Naive B cell (primary cell): ENCODE measurements at regions not wholly inside any gene's neighbourhood (a gene's known extent, or its start where the extent isn't known, plus 50 kb on each side); places are given as distances from the start of the nearest gene placed in this dataset.

Experiments
- ATAC-seq, 2 donors: fragments of 150-1000 bp; cut with Tn5 transposase; 2 replicates each; pipeline ENCODE4 v1.10.0; 2021; ENCODE audit warnings: low read depth in 2 of 2, mild to moderate bottlenecking in 2 of 2, moderate library complexity in 2 of 2
- DNase-seq: peaks from one replicate; pipeline ENCODE4 v3.0.0; 2022
- H3K27ac Mint-ChIP-seq, 6 donors: one replicate each; pipeline ENCODE4 v1.8.0; 2020 to 2022; ENCODE audit warnings: mild to moderate bottlenecking in 6 of 6, mixed read lengths in 6 of 6, moderate library complexity in 5 of 6, inconsistent platforms in 2 of 6
- H3K27me3 Mint-ChIP-seq, 3 donors: one replicate each; pipeline ENCODE4 v1.8.0; 2021 to 2022; ENCODE audit warnings: mixed read lengths in 3 of 3, mild to moderate bottlenecking in 1 of 3
- H3K36me3 Mint-ChIP-seq, 2 donors: one replicate each; pipeline ENCODE4 v1.8.0; 2020 to 2022; ENCODE audit warnings: mixed read lengths in 2 of 2, inconsistent platforms in 1 of 2, mild to moderate bottlenecking in 1 of 2
- H3K4me1 Mint-ChIP-seq, 3 donors: one replicate each; pipeline ENCODE4 v1.8.0; 2020 to 2022; ENCODE audit warnings: mixed read lengths in 3 of 3, inconsistent platforms in 1 of 3, mild to moderate bottlenecking in 1 of 3, moderate library complexity in 1 of 3
- H3K4me3 Mint-ChIP-seq, 8 donors: one replicate each; pipeline ENCODE4 v1.8.0; 2020 to 2022; ENCODE audit warnings: mild to moderate bottlenecking in 8 of 8, mixed read lengths in 8 of 8, moderate library complexity in 8 of 8, inconsistent platforms in 2 of 8
- H3K9me3 Mint-ChIP-seq, 7 donors: one replicate each; pipeline ENCODE4 v1.8.0; 2020 to 2022; ENCODE audit warnings: mixed read lengths in 7 of 7, mild to moderate bottlenecking in 5 of 7, inconsistent platforms in 2 of 7, moderate library complexity in 1 of 7

DNA sequence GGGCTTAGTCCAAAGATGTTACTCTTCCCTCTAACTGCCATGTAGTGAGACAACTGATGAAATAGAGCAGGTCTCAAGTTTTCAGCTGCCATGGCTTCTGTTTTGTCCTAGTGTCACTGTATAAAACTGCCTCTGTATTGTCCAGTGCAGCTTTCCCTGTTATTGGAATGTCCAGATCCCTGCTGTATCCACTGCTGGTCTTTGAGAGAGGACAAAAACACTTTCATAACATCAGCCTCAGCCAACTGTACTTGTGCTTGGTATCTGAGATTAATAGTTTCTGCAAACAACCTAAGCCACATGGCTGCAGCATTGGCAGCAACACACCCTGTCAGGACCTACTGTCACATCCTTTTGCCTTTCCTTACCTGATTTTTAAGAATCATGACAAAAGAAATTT is 480.2 kb downstream of the LPIN1 start:
- H3K4me3 Mint-ChIP-seq = no peak overlapping the region
- ATAC-seq = no peak
- no peaks in the 10 kb centered on the region for H3K27me3 Mint-ChIP-seq
- peaks cover 6 to 40% of the 10 kb centered on the region in 2 donors for H3K36me3 Mint-ChIP-seq
- no peak overlapping the region for H3K27ac Mint-ChIP-seq
- peaks cover 8 to 43% (median 35%) of the 10 kb centered on the region in 7 donors for H3K9me3 Mint-ChIP-seq
- peaks cover 0 to 7% (median 0%) of the 10 kb centered on the region in 3 donors for H3K4me1 Mint-ChIP-seq
- DNase-seq = no peak

GRCh38 chr2:12227941-12228608 is 481.6 kb downstream of the LPIN1 start:
- no peak for DNase-seq
- Mint-ChIP-seq H3K4me3 (no peak overlapping the region), H3K4me1 (peaks cover 0 to 7% (median 0%) of the 10 kb centered on the region in 3 donors), H3K27ac (no peak overlapping the region), H3K27me3 (no peaks in the 10 kb centered on the region), H3K36me3 (peaks cover 2 to 25% of the 10 kb centered on the region in 2 donors), H3K9me3 (peaks cover 8 to 30% (median 22%) of the 10 kb centered on the region in 7 donors)
- ATAC-seq = no peak

- no peak for DNase-seq
- Mint-ChIP-seq H3K27ac (no peak overlapping the region), H3K36me3 (peaks cover 0 to 2% of the 10 kb centered on the region in 2 donors), H3K27me3 (no peaks in the 10 kb centered on the region), H3K9me3 (peaks cover 0 to 5% (median 0%) of the 10 kb centered on the region in 7 donors), H3K4me3 (no peak overlapping the region), H3K4me1 (peaks cover 0 to 3% (median 0%) of the 10 kb centered on the region in 3 donors)
- ATAC-seq = no peak
These were observed 484.9 kb downstream of the LPIN1 start for GRCh38 chr2:12231288-12231687.

DNA sequence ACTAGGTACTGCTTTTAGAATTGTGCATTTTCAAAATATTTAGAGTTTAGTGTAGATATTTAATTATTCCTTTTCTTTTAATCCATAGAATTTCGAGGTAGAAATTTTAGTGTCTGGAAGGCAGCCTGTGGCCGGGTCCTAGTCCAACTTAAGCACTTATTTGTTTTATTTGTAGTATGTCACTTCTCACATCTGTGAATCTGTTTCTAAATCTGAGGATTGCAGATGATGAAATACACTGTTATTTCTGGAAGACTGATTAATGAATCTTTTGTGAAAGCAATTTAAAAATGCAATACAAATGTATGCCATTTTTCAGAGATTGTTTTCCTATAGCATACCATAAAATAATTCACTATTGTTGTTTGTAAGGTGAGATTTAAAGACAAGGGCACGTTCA is 483.9 kb upstream of the TRIB2 start:
- Mint-ChIP-seq H3K27ac (peak overlapping the region in 1 of 6 donors; percentile 45), H3K36me3 (no peaks in the 10 kb centered on the region), H3K9me3 (no peaks in the 10 kb centered on the region), H3K27me3 (no peaks in the 10 kb centered on the region), H3K4me3 (no peak overlapping the region), H3K4me1 (no peaks in the 10 kb centered on the region)
- no peak for DNase-seq
- ATAC-seq = no peak

GRCh38 chr2:12236136-12236844 is 480.4 kb upstream of the TRIB2 start:
- no peak for DNase-seq
- no peaks in the 10 kb centered on the region for H3K27me3 Mint-ChIP-seq
- no peak for ATAC-seq
- H3K9me3 Mint-ChIP-seq = peaks cover 0 to 4% (median 0%) of the 10 kb centered on the region in 7 donors
- no peak overlapping the region for H3K4me3 Mint-ChIP-seq
- peaks cover 6 to 12% (median 9%) of the 10 kb centered on the region in 3 donors for H3K4me1 Mint-ChIP-seq
- peak overlapping the region in 3 of 6 donors; percentile 11 to 50 (median 29) for H3K27ac Mint-ChIP-seq
- no peaks in the 10 kb centered on the region for H3K36me3 Mint-ChIP-seq

GRCh38 chr2:12240206-12240605 is 476.5 kb upstream of the TRIB2 start:
- peaks cover 0 to 4% (median 0%) of the 10 kb centered on the region in 7 donors for H3K9me3 Mint-ChIP-seq
- no peak overlapping the region for H3K27ac Mint-ChIP-seq
- peaks cover 6 to 14% (median 12%) of the 10 kb centered on the region in 3 donors for H3K4me1 Mint-ChIP-seq
- no peaks in the 10 kb centered on the region for H3K36me3 Mint-ChIP-seq
- H3K27me3 Mint-ChIP-seq = no peaks in the 10 kb centered on the region
- no peak overlapping the region for H3K4me3 Mint-ChIP-seq
- DNase-seq (no peak), ATAC-seq (no peak)

GRCh38 chr2:12243381-12243780 is 473.4 kb upstream of the TRIB2 start:
- ATAC-seq = no peak
- no peak overlapping the region for H3K4me3 Mint-ChIP-seq
- DNase-seq = no peak
- H3K27ac Mint-ChIP-seq = no peak overlapping the region
- no peaks in the 10 kb centered on the region for H3K36me3 Mint-ChIP-seq
- no peaks in the 10 kb centered on the region for H3K27me3 Mint-ChIP-seq
- H3K9me3 Mint-ChIP-seq = peaks cover 0 to 4% (median 0%) of the 10 kb centered on the region in 7 donors
- peaks cover 6 to 14% (median 12%) of the 10 kb centered on the region in 3 donors for H3K4me1 Mint-ChIP-seq

DNA sequence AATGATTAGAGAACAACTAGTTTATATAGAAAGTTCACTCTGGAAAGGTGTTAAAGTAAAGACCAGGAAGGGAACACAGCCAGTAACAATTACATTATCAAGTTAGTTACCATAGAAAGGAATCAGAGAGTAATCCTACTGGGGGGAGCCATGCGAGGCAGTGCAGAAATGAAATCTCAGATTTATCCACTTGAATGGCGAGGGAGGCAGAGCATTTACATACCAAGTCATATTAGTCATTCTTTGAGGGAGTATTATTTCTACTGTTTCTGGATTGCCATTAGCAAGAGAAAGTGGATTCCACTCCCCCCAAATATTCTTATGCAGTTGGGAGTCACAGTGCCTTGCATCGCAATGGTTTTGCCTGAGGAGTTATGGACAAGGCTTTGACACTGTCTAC is 472.7 kb upstream of the TRIB2 start:
- no peak for DNase-seq
- H3K9me3 Mint-ChIP-seq = peaks cover 0 to 4% (median 0%) of the 10 kb centered on the region in 7 donors
- ATAC-seq = no peak
- no peak overlapping the region for H3K27ac Mint-ChIP-seq
- no peaks in the 10 kb centered on the region for H3K27me3 Mint-ChIP-seq
- H3K4me3 Mint-ChIP-seq = no peak overlapping the region
- peaks cover 6 to 14% (median 12%) of the 10 kb centered on the region in 3 donors for H3K4me1 Mint-ChIP-seq
- H3K36me3 Mint-ChIP-seq = no peaks in the 10 kb centered on the region

GRCh38 chr2:12251121-12251520 is 465.6 kb upstream of the TRIB2 start:
- Mint-ChIP-seq H3K4me3 (no peak overlapping the region), H3K27me3 (peaks cover 0 to 8% (median 0%) of the 10 kb centered on the region in 3 donors), H3K27ac (no peak overlapping the region), H3K36me3 (no peaks in the 10 kb centered on the region), H3K9me3 (no peaks in the 10 kb centered on the region), H3K4me1 (peaks cover 0 to under 1% (median 0%) of the 10 kb centered on the region in 3 donors)
- ATAC-seq (no peak), DNase-seq (no peak)

DNA sequence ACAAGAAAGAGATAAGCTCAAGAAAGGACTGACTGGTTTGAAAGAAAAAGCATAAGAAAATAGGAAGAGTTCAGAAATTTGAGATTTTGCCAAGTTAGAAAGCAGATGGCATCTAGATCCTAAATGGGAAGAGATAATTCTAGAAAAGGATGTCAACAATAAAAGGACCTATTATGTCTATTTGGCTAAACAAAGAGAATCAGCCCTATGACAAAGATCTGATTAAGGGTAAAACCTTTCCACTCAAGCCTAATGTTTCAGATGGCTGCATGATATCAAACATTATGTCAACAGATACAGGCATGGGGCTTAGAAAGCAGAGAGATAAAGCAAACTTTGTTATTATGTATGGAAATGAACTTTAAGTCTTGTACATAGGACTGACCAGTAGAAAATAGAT is 465.0 kb upstream of the TRIB2 start:
- no peaks in the 10 kb centered on the region for H3K36me3 Mint-ChIP-seq
- no peak for DNase-seq
- peaks cover 0 to 4% (median 0%) of the 10 kb centered on the region in 3 donors for H3K4me1 Mint-ChIP-seq
- peak overlapping the region in 1 of 6 donors; percentile 20 for H3K27ac Mint-ChIP-seq
- no peak for ATAC-seq
- no peak overlapping the region for H3K4me3 Mint-ChIP-seq
- peaks cover 0 to 8% (median 0%) of the 10 kb centered on the region in 3 donors for H3K27me3 Mint-ChIP-seq
- no peaks in the 10 kb centered on the region for H3K9me3 Mint-ChIP-seq

DNA sequence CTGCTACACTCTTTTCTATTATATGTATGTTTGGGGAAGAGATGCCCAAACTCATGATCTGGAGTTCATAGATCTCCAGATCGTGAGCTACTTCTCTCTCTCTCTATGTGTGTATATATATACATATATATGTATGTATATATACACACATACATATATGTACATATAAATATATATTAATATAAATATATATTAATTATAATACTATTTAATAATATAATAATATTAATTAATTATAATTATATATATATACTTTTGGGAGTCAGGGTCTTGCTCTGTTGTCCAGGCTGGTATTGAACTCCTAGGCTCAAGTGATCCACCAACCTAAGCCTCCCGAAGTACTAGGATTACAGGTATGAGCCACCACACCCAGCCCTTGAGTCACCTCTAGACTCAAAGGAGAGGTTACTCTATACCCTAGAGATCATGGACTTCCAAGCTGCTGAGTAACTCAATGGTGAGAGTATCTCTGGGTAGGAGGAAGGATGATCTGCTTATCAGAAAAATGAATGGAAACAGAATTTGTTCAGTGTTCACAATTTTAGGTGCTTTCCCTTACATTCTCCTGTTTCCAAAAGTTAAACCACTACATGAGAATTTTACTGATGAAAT is 463.5 kb upstream of the TRIB2 start:
- no peak for DNase-seq
- H3K4me3 Mint-ChIP-seq = no peak overlapping the region
- no peaks in the 10 kb centered on the region for H3K9me3 Mint-ChIP-seq
- H3K36me3 Mint-ChIP-seq = no peaks in the 10 kb centered on the region
- H3K4me1 Mint-ChIP-seq = peaks cover 0 to 4% (median 0%) of the 10 kb centered on the region in 3 donors
- peaks cover 0 to 8% (median 0%) of the 10 kb centered on the region in 3 donors for H3K27me3 Mint-ChIP-seq
- ATAC-seq = no peak
- no peak overlapping the region for H3K27ac Mint-ChIP-seq

DNA sequence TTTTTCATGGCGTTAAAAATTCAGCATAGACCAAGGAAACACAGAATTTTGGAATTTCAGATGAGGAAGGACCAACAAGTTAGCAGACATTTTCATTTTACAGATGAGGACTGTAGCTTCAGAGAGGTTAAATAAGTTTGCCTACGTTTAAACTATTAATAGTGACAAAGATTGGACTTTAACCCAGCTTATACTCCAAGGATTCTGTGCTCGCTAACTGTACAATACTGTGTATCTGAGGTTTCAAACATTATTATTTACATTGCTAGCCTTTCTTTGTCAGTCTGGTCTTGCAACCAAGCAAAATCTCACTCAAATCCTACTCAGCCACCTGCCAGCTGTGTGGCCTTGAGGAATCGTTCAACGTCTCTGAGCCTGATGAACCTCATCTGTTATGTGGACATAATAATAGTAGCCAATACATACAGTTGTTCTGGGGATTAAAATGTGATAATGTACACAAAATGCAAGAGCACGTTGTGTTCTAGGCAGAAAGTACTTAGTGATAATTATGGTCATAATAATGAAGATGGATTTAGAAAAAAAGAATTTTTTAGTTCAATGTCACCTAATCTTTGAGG is 462.4 kb upstream of the TRIB2 start:
- Mint-ChIP-seq H3K9me3 (no peaks in the 10 kb centered on the region), H3K4me1 (peaks cover 0 to 5% (median 0%) of the 10 kb centered on the region in 3 donors), H3K27me3 (peaks cover 0 to 8% (median 0%) of the 10 kb centered on the region in 3 donors), H3K27ac (no peak overlapping the region), H3K4me3 (no peak overlapping the region), H3K36me3 (no peaks in the 10 kb centered on the region)
- no peak for DNase-seq
- ATAC-seq = no peak

- H3K9me3 Mint-ChIP-seq = peaks cover 0 to 3% (median 0%) of the 10 kb centered on the region in 7 donors
- peaks cover 0 to 7% of the 10 kb centered on the region in 2 donors for H3K36me3 Mint-ChIP-seq
- DNase-seq (no peak), ATAC-seq (no peak)
- peaks cover 0 to 4% (median 0%) of the 10 kb centered on the region in 3 donors for H3K27me3 Mint-ChIP-seq
- peaks cover 0 to 12% (median 0%) of the 10 kb centered on the region in 3 donors for H3K4me1 Mint-ChIP-seq
- peak overlapping the region in 1 of 6 donors; percentile 2 for H3K27ac Mint-ChIP-seq
- no peak overlapping the region for H3K4me3 Mint-ChIP-seq
These were observed 460.5 kb upstream of the TRIB2 start for GRCh38 chr2:12256206-12256605.
